GM21381 (cell line): ENCODE measurements at regions not wholly inside any gene's neighbourhood (a gene's known extent, or its start where the extent isn't known, plus 50 kb on each side); places are given as distances from the start of the nearest gene placed in this dataset.
"Not testable (repeated sequence)": the region's sequence is repeated elsewhere in the genome, so short reads cannot be mapped to it uniquely, and the experiment has no call there.

Experiments
- ATAC-seq: cut with Tn5 transposase; IDR thresholded peaks from one replicate; pipeline ENCODE4 v1.9.1; 2021; ENCODE audit warnings: mild to moderate bottlenecking, moderate library complexity; ENCODE audit not compliant: unreplicated experiment

DNA sequence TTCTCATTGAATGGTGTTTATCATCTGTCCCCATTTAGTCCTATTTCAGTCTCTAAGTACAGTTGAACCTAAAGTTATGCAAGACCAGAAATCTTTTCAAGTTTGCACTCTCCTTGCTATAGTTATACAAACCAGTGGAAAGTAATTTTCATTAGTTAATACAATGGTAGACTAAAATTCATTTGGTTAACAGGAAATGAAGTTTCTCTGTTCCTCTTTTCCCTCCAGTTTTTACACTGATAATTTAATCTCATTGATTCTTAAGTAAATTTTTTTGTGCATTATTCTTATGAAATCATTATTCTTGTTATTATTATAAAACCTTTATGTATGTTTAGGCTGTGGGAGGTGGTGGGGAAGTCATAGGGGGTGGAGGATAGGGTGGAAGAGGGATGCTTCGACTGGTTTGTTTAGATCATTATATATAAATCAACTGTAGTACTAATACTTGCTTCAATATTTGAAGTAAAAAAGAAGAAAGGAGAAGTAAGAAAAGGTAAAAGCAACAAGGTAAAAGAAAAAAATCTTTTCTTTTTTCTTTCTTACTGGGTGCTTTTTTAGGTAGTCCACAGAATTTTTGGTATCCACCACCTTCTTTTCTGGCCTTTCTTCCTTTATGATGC lies 104.1 kb downstream of the GPR85 start:
- ATAC-seq, result peak; percentile 75

DNA sequence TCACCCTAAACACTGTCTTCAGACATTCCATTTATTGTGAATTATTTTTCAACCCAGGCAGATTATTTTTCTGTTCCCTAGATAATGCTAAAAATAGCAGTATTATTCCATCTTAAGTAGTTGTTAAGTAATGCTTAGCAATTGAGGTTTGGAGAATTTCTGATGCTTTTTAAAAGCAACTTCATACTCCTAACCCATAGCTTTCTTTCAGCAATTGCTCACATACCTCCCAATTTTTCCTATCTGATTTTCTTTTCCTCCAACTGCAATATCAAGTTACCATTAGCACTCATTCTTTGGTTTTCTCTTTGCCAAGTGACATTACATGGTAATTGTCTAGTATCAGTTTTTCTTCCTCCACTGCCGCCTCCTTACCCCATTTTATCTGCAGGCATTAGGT lies 104.7 kb downstream of the GPR85 start:
- peak; percentile 26 for ATAC-seq

- ATAC-seq, result not testable (repeated sequence)
These were observed 107.6 kb downstream of the GPR85 start for GRCh38 chr7:112979055-112979454.

DNA sequence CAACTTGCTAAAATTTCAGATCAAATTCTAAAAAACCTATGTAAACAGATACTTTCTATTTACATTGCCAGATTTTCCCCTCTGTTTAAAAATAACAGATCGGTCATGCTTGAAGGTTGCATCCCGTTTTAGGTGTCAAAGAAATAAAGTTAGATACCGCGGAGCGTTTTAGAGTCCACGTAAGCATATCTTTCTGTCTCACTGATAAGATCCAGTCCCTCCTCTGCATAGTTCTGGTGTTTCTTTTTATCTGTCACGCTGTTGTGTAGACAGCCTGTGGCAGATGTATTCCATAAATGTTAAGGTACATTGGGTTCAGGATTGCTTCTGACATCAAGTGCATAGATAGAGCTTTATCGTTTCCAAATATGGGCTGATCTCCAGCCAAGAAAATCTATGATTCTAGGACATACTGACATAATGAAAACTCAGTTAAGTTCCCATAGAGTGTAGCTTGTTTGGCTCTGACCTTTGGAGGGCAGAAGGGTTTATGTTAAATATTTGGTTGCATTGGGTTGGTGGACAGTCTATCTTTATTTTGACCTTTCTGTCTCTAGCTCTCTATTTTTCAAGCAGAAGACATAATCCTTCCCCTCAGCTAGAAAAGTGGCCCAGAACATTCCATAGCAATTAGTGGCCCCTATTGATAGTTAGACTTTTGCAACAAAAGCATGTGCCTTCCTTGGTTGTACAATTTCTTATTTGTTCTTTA lies 109.2 kb downstream of the GPR85 start:
- ATAC-seq, result not testable (repeated sequence)

DNA sequence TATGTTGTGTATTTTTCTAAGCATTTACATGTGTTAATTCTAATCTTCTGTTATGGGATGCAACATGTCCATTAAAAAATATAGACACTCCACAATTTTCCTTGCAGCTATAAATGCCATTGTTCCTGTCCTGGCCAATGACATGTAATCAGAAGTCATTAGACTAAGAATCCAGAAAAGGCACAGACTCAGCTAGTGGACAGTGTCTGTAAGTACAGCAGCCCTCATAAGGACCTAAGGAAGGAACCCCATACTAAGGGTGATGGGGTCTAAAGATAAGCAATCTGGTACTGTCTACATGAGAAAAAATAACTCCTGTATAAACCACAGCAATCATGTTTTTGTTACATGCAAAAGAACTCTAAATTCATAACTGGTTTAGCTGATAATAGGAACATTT lies 115.9 kb downstream of the GPR85 start:
- peak; percentile 57 for ATAC-seq

- no peak for ATAC-seq
These were observed 116.7 kb downstream of the GPR85 start for GRCh38 chr7:112969946-112970345.

- ATAC-seq, result no peak
These were observed 121.1 kb downstream of the GPR85 start for GRCh38 chr7:112965506-112965905.

GRCh38 chr7:112963634-112964033 lies 123.0 kb downstream of the GPR85 start:
- ATAC-seq, result no peak

- ATAC-seq, result no peak
These were observed 123.8 kb downstream of the GPR85 start for GRCh38 chr7:112962815-112963214.

- ATAC-seq, result no peak
These were observed 127.4 kb downstream of the GPR85 start for GRCh38 chr7:112959276-112959675.

GRCh38 chr7:112958775-112959174 lies 127.9 kb downstream of the GPR85 start:
- no peak for ATAC-seq

- ATAC-seq, result no peak
These were observed 128.7 kb downstream of the GPR85 start for GRCh38 chr7:112957901-112958300.

GRCh38 chr7:112953031-112953430 lies 133.6 kb downstream of the GPR85 start:
- ATAC-seq, result not testable (repeated sequence)

GRCh38 chr7:112951070-112951469 lies 135.6 kb downstream of the GPR85 start:
- no peak for ATAC-seq

GRCh38 chr7:112949682-112950081 lies 136.9 kb downstream of the GPR85 start:
- not testable (repeated sequence) for ATAC-seq

GRCh38 chr7:112946350-112946749 lies 140.3 kb downstream of the GPR85 start:
- ATAC-seq, result no peak

- ATAC-seq, result no peak
These were observed 141.6 kb downstream of the GPR85 start for GRCh38 chr7:112945046-112945445.

- no peak for ATAC-seq
These were observed 143.6 kb downstream of the GPR85 start for GRCh38 chr7:112942981-112943380.

DNA sequence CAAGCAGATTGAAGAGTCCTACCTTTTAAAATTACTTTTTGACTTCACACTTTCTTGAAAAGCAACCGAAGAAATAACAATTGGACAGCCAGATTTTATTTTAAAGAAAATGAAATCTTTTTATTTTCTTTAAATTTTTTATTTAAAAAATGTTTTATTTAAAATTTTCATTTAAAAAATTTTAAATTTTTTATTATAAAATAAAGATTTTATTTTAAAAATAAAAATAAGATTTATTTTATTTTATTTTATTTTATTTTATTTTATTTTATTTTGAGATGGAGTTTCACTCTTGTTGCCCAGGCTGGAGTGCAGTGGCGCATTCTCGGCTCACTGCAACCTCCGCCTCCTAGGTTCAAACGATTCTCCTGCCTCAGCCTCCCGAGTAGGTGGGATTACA lies 144.5 kb downstream of the GPR85 start:
- not testable (repeated sequence) for ATAC-seq

DNA sequence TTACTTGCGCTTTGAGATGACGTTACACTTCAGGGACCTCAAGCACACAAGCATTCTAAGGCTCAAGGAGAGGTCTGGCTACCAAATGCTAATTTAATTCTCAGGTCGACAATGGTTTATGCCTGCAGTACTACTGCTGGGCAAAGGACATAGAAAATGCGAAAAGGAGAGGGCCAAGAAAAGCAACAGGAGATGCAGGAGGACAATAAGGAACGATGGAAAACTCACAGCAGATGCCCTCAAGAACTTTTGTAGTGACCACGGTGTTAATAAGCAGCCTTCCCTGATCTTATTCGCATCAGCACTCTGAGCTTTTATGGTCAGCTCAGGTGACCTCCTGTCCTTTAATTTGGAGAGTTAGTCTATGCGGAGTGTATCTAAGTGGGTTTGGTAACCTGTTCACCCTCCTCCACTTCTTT lies 146.3 kb downstream of the GPR85 start:
- peak; percentile 38 for ATAC-seq

DNA sequence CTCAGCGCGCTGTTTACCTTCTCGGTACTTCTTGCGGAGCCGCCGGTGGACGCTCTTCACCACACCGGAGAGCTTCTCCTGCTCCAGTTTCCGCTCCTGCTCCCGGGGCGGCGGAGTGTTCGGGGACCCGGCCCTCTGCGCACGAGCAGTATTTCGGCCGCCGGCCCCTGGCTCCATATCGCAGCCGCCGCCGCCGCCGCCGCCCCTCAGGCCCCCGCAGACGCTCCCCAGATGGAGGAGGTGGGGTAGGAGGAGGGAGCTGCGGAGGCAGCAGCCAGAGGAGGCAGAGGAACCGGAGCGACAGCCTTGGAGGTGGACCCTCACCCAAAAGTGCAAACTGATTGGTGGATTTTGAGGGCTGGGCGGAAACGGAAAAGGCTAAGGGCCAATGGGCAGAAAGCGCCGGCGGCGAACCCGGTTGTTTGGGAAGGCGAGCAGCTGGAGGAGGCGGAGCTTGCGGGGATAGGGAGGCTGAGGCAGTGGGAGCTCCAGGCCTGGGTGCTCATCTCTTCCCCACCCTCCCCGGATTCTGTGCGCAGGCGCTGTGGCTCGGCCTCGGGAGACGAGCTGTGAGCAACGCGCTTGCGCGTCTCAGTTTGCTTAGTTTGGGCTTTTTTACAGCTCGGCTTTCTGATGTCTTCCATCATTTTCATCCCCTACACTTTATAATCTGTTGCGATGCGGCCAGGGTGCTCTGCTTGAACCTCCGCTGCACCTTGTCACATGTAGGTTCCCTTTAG lies 146.9 kb downstream of the GPR85 start:
- ATAC-seq, result peak; percentile 98
